ENCODE measurements at regions not wholly inside any gene's neighbourhood (a gene's known extent, or its start where the extent isn't known, plus 50 kb on each side); places are given as distances from the start of the nearest gene placed in this dataset.

DNA sequence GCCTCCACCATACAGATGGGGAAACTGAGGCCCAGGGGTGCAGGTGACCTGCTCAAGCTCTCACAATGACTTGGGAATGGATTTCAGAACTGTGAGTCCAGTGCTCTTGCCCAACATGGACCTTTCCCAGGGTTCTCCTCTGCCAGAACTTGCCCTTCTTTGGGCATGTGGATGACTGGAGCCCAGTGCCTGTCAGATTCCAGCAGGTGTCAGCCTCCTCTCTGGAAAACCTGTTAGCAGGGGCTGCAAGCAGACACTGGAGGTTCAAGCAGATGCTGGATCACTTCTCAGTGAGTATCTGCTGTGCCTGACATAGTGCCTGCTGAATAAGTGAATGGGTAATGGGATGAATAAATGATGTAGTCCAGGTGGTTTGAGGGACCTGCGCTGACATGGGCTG, 314.2 kb upstream of the POU3F1 start:
- TF ChIP-seq CSDC2 (CRISPR knock-in tag; IDR thresholded peaks at IDR 0.05) (no peak), ZFP30 (CRISPR knock-in tag; IDR thresholded peaks at IDR 0.05) (no peak), BACH2 (CRISPR knock-in tag; IDR thresholded peaks at IDR 0.05; ENCODE audit: borderline replicate concordance) (no peak), SNAI2 (CRISPR knock-in tag; IDR thresholded peaks at IDR 0.05) (no peak), ZFP3 (CRISPR knock-in tag; IDR thresholded peaks at IDR 0.05) (no peak)
- TF ChIP-seq, protein P1, sequence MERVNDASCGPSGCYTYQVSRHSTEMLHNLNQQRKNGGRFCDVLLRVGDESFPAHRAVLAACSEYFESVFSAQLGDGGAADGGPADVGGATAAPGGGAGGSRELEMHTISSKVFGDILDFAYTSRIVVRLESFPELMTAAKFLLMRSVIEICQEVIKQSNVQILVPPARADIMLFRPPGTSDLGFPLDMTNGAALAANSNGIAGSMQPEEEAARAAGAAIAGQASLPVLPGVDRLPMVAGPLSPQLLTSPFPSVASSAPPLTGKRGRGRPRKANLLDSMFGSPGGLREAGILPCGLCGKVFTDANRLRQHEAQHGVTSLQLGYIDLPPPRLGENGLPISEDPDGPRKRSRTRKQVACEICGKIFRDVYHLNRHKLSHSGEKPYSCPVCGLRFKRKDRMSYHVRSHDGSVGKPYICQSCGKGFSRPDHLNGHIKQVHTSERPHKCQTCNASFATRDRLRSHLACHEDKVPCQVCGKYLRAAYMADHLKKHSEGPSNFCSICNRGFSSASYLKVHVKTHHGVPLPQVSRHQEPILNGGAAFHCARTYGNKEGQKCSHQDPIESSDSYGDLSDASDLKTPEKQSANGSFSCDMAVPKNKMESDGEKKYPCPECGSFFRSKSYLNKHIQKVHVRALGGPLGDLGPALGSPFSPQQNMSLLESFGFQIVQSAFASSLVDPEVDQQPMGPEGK (CRISPR knock-in tag; IDR thresholded peaks at IDR 0.05; ENCODE audit: borderline replicate concordance) = no peak

Measured in SK-N-SH treated with all-trans-retinoic acid at 6 μM for 48 hours (cell line).